ENCODE measurements at regions not wholly inside any gene's neighbourhood (a gene's known extent, or its start where the extent isn't known, plus 50 kb on each side); places are given as distances from the start of the nearest gene placed in this dataset.
A peak's percentile ranks its signal among the peaks of the same experiment; 100 is the strongest.

GRCh38 chr4:162920649-162921048, 246.0 kb downstream of the NAF1 start:
- TF ChIP-seq TAF1 (IDR thresholded peaks at IDR 0.05; ENCODE audit: low read depth, low read length) (no peak), SPI1 (IDR thresholded peaks at IDR 0.05; ENCODE audit: low read depth, low read length) (no peak), POU2F2 (IDR thresholded peaks at IDR 0.05; ENCODE audit: low read depth, low read length) (no peak), PAX5 (IDR thresholded peaks at IDR 0.05; ENCODE audit: insufficient read depth, low read length, severe bottlenecking) (no peak), POLR2A (IDR thresholded peaks at IDR 0.05; ENCODE audit: low read depth, low read length) (no peak), POLR2AphosphoS5 (IDR thresholded peaks at IDR 0.05; ENCODE audit: low read depth, low read length) (no peak)
- FAIRE-seq = no peak
- no peak for DNase-seq (ENCODE audit: insufficient read length, low spot score)

DNA sequence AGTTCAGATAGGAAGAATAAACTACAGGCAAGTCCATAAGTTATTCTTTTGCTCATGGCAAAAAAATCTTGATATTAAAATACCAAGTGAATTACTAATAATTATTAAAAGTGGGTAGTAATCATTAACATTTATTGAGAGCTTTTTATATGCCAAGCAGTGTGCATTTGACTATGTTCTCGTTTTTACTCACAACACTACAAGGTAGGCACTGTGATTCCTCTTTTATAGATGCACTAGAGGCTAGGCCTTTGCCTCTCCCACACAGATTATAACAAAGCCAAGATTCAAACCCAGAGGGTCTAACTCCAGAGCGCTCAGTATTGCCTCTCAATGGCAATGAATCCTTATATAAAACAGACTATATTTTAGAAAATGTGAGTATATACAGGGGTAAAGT, 254.2 kb downstream of the NAF1 start:
- TF ChIP-seq SPI1 (IDR thresholded peaks at IDR 0.05; ENCODE audit: low read depth, low read length) (no peak), POU2F2 (IDR thresholded peaks at IDR 0.05; ENCODE audit: low read depth, low read length) (no peak), POLR2A (IDR thresholded peaks at IDR 0.05; ENCODE audit: low read depth, low read length) (no peak), PAX5 (IDR thresholded peaks at IDR 0.05; ENCODE audit: insufficient read depth, low read length, severe bottlenecking) (no peak), TAF1 (IDR thresholded peaks at IDR 0.05; ENCODE audit: low read depth, low read length) (no peak), POLR2AphosphoS5 (IDR thresholded peaks at IDR 0.05; ENCODE audit: low read depth, low read length) (no peak)
- FAIRE-seq (no peak), DNase-seq (ENCODE audit: insufficient read length, low spot score) (no peak)

- DNase-seq (ENCODE audit: insufficient read length, low spot score) (no peak), FAIRE-seq (no peak)
- TF ChIP-seq TAF1 (IDR thresholded peaks at IDR 0.05; ENCODE audit: low read depth, low read length) (no peak), POU2F2 (IDR thresholded peaks at IDR 0.05; ENCODE audit: low read depth, low read length) (no peak)
Measured at GRCh38 chr4:162911349-162911748, 255.3 kb downstream of the NAF1 start.

DNA sequence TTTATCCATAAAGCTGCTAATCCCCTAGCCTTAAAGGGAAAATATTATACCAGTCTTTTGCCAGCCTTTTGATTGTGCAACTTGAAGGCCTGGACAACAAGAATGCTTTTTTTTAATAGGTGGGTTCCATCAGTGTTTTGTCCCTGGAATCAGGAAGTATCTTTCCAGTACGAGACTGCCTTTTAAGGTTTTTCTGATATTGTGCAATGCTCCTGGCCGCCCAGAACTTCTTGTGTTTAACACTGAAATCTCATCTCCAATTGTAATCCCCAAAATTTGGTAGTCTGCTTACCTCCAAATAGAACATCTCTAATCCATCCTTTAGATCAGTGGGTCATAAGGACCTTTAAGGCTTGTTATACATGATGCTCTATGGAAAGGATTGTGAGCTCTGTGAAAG, 256.7 kb downstream of the NAF1 start:
- no peak for FAIRE-seq
- no peak for DNase-seq (ENCODE audit: insufficient read length, low spot score)
- no peak for TF ChIP-seq POU2F2 (IDR thresholded peaks at IDR 0.05; ENCODE audit: low read depth, low read length)
- TF ChIP-seq POLR2A (IDR thresholded peaks at IDR 0.05; ENCODE audit: low read depth, low read length) = no peak
- TF ChIP-seq SPI1 (IDR thresholded peaks at IDR 0.05; ENCODE audit: low read depth, low read length) = no peak
- no peak for TF ChIP-seq TAF1 (IDR thresholded peaks at IDR 0.05; ENCODE audit: low read depth, low read length)
- no peak for TF ChIP-seq PAX5 (IDR thresholded peaks at IDR 0.05; ENCODE audit: insufficient read depth, low read length, severe bottlenecking)
- no peak for TF ChIP-seq POLR2AphosphoS5 (IDR thresholded peaks at IDR 0.05; ENCODE audit: low read depth, low read length)

GRCh38 chr4:162894387-162894786, 272.3 kb downstream of the NAF1 start:
- DNase-seq (ENCODE audit: insufficient read length, low spot score) = no peak
- FAIRE-seq = no peak
- TF ChIP-seq POLR2AphosphoS5 (IDR thresholded peaks at IDR 0.05; ENCODE audit: low read depth, low read length) (no peak), TAF1 (IDR thresholded peaks at IDR 0.05; ENCODE audit: low read depth, low read length) (no peak), PAX5 (IDR thresholded peaks at IDR 0.05; ENCODE audit: insufficient read depth, low read length, severe bottlenecking) (no peak), SPI1 (IDR thresholded peaks at IDR 0.05; ENCODE audit: low read depth, low read length) (no peak), POLR2A (IDR thresholded peaks at IDR 0.05; ENCODE audit: low read depth, low read length) (no peak), POU2F2 (IDR thresholded peaks at IDR 0.05; ENCODE audit: low read depth, low read length) (no peak)

- DNase-seq (ENCODE audit: insufficient read length, low spot score) = peak; percentile 37
- no peak for TF ChIP-seq POU2F2 (IDR thresholded peaks at IDR 0.05; ENCODE audit: low read depth, low read length)
- TF ChIP-seq SPI1 (IDR thresholded peaks at IDR 0.05; ENCODE audit: low read depth, low read length) = peak; percentile 94
- peak; percentile 56 for FAIRE-seq
Measured at GRCh38 chr4:162891788-162892707, 274.6 kb downstream of the NAF1 start.

GRCh38 chr4:162878096-162878495, 288.6 kb downstream of the NAF1 start:
- FAIRE-seq (no peak), DNase-seq (ENCODE audit: insufficient read length, low spot score) (no peak)
- TF ChIP-seq SPI1 (IDR thresholded peaks at IDR 0.05; ENCODE audit: low read depth, low read length) (no peak), POU2F2 (IDR thresholded peaks at IDR 0.05; ENCODE audit: low read depth, low read length) (no peak), TAF1 (IDR thresholded peaks at IDR 0.05; ENCODE audit: low read depth, low read length) (no peak), PAX5 (IDR thresholded peaks at IDR 0.05; ENCODE audit: insufficient read depth, low read length, severe bottlenecking) (no peak), POLR2A (IDR thresholded peaks at IDR 0.05; ENCODE audit: low read depth, low read length) (no peak), POLR2AphosphoS5 (IDR thresholded peaks at IDR 0.05; ENCODE audit: low read depth, low read length) (no peak)

- FAIRE-seq (no peak), DNase-seq (ENCODE audit: insufficient read length, low spot score) (no peak)
- TF ChIP-seq SPI1 (IDR thresholded peaks at IDR 0.05; ENCODE audit: low read depth, low read length) = no peak
- TF ChIP-seq POLR2A (IDR thresholded peaks at IDR 0.05; ENCODE audit: low read depth, low read length) = no peak
- TF ChIP-seq POU2F2 (IDR thresholded peaks at IDR 0.05; ENCODE audit: low read depth, low read length) = no peak
- TF ChIP-seq PAX5 (IDR thresholded peaks at IDR 0.05; ENCODE audit: insufficient read depth, low read length, severe bottlenecking) = no peak
- TF ChIP-seq TAF1 (IDR thresholded peaks at IDR 0.05; ENCODE audit: low read depth, low read length) = no peak
- TF ChIP-seq POLR2AphosphoS5 (IDR thresholded peaks at IDR 0.05; ENCODE audit: low read depth, low read length) = no peak
Measured at GRCh38 chr4:162874748-162875147, 291.9 kb downstream of the NAF1 start.

DNA sequence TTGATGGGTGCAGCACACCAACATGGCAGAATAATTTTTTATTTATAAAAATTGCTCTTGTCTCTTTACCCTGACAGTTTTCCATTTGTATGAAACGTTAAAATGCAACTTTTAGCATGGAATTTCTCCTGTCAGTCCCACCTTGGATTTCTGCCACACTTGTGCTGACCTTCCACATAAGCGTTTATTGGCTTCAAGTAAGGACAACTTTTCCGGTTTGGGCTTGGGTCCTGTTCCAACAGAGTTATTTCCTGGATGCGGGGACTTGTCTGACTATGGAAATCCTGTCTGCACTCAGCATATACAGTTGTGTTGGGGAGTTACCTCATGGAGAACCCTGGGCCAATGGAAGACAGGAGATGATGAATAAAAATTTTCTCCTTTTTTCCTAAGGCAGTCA, 294.7 kb downstream of the NAF1 start:
- FAIRE-seq (no peak), DNase-seq (ENCODE audit: insufficient read length, low spot score) (no peak)
- TF ChIP-seq TAF1 (IDR thresholded peaks at IDR 0.05; ENCODE audit: low read depth, low read length) (no peak), PAX5 (IDR thresholded peaks at IDR 0.05; ENCODE audit: insufficient read depth, low read length, severe bottlenecking) (no peak), POLR2AphosphoS5 (IDR thresholded peaks at IDR 0.05; ENCODE audit: low read depth, low read length) (no peak), POLR2A (IDR thresholded peaks at IDR 0.05; ENCODE audit: low read depth, low read length) (no peak), SPI1 (IDR thresholded peaks at IDR 0.05; ENCODE audit: low read depth, low read length) (no peak), POU2F2 (IDR thresholded peaks at IDR 0.05; ENCODE audit: low read depth, low read length) (no peak)

DNA sequence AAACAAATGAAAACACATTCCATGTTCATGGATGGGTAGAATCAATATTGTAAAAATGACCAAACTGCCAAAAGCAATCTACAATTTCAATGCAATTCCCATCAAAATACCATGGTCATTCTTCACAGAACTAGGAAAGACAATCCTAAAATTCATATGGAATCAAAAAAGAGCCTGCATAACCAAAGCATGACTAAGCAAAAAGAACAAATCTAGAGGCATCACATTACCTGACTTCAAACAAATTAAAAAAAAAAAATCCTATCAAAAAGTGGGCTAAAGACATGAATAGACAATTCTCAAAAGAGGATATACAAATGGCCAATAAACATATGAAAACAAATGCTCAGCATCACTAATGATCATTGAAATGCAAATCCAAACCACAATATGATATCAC, 297.5 kb downstream of the NAF1 start:
- DNase-seq (ENCODE audit: insufficient read length, low spot score) = no peak
- no peak for TF ChIP-seq PAX5 (IDR thresholded peaks at IDR 0.05; ENCODE audit: insufficient read depth, low read length, severe bottlenecking)
- no peak for TF ChIP-seq POLR2A (IDR thresholded peaks at IDR 0.05; ENCODE audit: low read depth, low read length)
- no peak for TF ChIP-seq TAF1 (IDR thresholded peaks at IDR 0.05; ENCODE audit: low read depth, low read length)
- TF ChIP-seq POLR2AphosphoS5 (IDR thresholded peaks at IDR 0.05; ENCODE audit: low read depth, low read length) = no peak
- FAIRE-seq = no peak

Measured in GM12891 (cell line).